ENCODE measurements at regions not wholly inside any gene's neighbourhood (a gene's known extent, or its start where the extent isn't known, plus 50 kb on each side); places are given as distances from the start of the nearest gene placed in this dataset.
A peak's percentile ranks its signal among the peaks of the same experiment; 100 is the strongest.

DNA sequence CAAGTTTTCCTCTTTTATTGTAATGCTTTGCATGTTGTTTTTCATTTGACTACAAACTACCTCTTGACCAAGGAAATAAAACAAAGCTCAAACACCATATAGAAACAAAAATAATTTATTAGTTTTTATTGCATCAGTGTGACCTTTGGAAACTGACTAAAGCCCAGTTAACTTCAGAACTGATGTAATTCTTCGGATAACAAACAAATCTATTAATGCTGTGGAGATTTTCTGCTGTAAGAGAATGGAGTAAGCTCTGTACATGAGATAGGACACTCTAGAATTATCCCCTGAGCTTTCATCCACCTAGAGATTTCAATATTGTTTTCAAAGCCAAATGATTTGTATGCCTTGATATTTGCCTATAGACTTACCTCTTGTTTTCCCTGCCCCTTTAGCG lies 154.0 kb upstream of the KCNK2 start:
- DNase-seq (ENCODE audit: low spot score) = no peak

DNA sequence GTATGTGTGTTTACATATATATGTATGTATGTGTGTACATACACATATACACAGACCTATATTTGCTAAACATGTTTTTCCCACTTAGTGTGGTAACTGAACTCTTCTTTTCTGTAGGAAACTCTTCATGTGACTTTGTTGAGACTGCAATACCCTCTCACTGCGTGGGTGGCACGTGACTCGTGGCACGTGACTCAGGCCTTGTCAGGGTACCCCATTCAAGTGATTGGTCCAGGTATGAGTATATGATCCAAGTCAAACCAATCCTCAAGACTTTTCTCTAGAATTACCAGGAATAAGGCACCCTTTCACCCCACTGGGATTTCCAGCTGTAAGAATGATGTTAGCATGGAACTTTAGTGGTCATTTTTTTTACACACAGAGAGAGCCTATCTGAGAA lies 149.2 kb upstream of the KCNK2 start:
- no peak for DNase-seq (ENCODE audit: low spot score)

DNA sequence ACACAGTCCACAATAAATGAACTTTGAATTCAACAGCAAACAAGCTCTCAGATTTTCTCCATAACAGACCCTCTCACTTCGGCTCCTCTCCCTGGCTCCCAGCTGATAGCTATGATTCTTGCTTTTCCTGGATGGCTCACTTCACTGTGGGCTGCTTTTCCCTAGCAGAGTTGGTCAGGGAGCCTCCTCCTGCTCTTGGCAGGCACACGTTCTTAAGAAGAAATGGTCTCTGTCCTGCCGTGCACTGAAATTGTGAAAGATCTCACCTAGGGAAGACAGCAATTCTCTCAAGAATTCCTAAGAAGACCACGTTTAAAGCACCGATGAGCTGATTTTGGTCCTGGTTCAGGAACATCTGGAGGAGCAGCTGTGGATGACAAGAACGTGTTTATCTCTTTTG lies 148.5 kb upstream of the KCNK2 start:
- DNase-seq (ENCODE audit: low spot score) = peak; percentile 40

DNA sequence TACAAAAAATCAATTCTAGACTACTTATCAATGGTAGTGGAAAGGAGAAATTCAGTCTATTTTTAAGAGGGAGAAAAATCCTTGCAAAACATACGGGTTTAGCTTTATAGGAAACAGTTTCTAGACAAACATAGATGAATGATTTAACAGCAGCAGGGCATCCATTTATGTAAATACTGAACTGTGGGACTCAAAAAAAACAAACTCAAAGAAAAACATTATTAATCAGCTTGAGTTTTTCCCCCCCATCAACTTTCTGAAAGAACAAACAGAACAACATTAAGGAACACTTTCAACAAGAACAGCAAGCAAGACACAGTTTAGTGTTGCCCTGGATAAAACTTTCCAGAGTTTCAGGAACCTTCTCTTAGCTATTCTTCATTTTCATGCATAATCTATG lies 147.3 kb upstream of the KCNK2 start:
- DNase-seq (ENCODE audit: low spot score) = no peak

DNA sequence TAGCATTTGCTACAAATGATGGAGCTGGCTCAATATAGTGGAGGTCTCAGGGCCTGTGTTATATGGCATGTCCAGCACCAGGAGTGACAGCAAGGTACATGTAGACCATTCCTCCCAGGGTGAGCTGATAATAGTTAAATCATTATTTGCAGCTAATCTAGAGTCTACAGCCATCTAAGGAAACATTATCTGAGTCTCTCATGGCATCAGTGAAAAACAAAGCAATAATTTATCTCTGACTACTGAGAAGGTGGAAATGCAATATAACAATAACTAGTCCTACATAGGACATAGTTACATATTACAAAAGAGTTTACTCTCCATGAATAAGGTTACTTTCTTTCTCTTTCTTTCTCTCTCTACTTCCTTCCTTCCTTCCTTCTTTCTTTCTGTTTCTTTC lies 143.4 kb upstream of the KCNK2 start:
- no peak for DNase-seq (ENCODE audit: low spot score)

DNA sequence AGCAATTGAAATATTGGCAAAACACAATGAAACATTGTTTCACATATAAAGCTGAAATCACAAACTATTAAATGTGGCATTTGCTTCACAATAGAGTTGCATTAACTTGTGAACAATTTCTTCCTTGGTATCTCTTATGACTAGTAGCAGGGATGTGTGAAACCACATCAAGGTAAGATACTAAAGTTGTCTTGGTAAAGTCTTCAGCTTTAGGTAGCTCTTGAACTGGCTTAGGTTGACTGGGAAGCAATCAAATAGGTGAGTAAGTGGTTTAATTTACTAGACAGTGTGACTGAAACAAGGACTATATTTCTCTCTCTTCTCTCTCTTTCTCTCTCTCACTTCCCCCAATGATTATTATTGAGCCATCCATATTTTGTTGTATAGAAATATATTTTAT lies 141.5 kb upstream of the KCNK2 start:
- no peak for DNase-seq (ENCODE audit: low spot score)

DNA sequence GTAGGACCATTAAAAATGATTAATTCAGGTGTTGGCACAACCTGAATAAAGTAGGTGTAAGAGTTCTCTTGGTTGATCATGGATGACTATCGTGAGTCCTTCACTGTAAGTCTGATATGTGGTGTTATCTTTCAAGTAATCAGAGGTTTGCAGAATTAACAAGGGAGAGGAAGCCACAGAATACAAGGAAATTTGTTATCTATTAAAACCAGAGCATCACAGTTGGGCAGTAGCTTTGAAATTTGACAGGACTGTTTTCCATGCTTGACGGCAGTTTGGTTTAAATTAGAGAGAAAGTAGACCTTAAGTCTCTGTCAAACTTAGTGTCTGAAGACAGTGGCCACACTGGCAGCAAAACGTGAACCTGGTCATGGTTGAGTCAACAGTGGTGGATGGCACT lies 139.5 kb upstream of the KCNK2 start:
- no peak for DNase-seq (ENCODE audit: low spot score)

DNA sequence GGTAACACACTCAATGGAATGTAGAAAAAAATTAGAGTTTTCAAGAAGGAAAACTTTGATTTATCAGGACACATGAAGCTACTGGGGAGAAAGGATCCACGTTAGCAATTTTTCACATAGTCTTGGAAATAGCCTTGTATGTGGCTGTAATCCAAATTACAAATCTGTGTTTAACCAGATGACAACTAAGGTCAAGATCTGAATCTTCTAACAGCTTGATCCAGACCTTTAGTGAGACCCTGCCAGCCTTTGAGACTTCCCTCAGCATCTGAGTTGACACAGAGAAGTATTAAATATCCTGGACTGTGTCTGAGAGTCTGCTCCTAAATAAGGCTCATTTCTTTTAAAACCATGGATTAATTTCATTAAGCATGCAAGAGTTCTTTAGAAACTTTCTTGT lies 135.9 kb upstream of the KCNK2 start:
- no peak for DNase-seq (ENCODE audit: low spot score)

DNA sequence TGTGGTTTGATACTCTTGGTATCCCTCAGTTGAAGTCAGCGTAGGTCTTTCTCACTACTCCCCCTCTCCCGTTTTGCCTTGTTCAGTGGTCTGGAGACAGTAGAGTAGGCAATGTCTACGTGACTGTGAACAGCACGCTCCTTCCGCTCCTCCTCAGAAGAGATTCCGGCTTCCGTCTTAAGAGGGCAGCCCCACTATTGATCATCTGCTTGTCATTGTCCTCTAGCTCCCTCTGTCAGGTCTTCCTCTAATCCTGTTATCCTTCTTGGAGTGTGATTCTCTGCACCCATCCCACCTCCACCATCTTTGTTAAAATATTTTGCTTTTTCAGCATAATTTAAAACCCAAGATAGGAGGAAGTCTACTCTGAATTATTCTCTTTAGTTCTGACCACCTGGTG lies 129.9 kb upstream of the KCNK2 start:
- DNase-seq (ENCODE audit: low spot score) = no peak

DNA sequence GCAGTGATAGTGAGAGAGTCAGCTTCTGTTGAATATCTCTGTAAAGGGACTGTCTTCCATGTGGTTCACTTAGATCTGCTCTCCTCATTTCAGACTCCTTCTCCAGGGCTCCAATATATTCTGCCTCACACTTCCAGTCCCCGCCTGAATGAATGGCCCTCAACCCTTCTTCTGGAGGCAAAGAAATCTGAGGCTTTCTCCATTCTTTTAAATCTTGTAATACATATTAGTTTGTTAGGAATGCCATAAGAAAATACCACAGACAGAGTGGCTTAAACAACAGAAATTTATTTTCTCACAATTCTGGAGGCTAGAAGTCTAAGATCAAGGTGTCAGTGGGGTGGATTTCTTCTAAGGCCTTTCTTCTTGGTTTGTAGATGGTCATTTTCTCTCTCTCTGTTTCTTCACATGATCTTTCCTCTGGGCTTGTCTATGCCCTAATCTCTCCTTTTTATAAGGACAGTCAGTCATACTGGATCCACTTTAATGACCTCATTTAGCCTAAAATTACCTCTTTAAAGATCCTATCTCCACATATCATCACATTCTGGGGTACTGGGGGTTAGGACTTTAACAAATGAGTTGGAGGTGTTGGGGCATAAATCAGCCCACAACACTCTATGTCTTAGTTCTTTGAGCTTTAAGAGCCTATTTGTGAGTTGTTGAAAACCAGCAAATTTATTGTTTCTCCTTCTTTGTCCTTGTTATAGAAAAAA lies 128.5 kb upstream of the KCNK2 start:
- no peak for DNase-seq (ENCODE audit: low spot score)

DNA sequence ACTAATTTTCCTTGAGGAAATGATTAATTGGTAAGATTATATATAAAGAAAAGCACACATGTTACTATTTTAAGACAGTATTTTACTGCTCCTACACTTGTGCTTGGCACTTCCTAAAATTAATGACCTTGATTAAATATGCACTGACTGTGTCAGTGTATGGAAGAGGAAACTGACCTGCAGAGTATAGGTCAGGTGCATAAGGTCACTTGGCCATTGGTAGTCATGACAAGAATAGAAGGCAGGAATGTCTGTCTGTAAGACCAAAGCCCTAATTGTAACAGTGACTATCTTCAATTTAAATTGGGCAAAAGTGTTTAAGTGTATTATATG lies 128.0 kb upstream of the KCNK2 start:
- DNase-seq (ENCODE audit: low spot score) = no peak

DNA sequence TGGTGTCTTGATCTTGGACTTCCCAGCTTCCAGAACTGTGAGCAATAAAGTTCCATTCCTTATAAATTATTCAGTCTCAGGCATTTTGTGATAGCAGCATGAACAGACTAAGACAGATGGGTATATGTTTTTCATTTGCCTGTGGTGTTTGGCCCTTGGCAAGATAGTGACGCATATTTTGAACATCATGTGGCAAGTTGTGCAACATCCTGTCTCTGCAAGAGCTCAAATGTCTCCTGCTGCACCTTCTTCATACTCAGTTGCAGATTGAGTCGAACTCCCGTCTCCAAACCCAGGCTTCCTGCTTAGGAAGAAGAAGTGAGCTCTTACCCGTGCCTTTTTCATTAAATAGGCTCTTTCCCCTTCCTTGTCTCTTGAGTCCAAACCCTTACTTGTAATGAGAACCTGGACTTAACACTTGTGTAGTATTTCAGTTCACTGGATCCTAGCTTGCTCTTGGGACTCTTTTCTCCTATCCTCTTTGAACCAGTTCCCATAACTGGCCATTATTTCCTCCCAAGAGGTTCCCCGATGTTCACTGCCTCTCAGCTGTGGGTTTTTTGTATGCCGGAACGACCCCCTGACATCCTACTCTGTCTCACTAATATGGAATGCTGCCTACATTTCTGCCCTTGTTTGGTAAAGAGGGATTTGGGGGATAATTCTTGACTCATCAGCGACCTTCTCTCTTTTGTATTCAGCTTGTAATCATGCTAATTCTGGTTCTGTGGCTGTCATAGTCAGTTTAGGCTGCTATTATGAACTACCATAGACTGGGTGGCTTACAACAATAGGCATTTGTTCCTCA lies 125.0 kb upstream of the KCNK2 start:
- DNase-seq (ENCODE audit: low spot score) = peak; percentile 81

DNA sequence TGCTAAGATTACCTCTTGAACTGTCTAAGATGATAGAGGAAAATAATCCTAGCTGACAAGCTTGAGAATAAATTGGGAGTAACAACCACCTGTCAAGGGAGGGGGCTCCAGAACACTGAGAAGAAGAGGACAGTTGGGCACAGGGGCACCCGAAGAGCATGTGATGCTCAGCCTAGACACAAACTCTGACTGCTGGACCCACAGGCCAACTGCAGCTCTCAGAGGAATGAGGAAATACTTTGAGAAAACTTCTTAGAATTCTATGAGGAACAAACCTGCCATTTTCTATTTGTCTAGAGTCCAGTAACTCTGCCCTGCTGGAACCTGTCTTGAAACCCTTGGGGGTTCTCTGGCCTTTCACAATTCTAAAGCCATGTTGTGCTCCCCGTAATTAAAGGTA lies 124.1 kb upstream of the KCNK2 start:
- no peak for DNase-seq (ENCODE audit: low spot score)

DNA sequence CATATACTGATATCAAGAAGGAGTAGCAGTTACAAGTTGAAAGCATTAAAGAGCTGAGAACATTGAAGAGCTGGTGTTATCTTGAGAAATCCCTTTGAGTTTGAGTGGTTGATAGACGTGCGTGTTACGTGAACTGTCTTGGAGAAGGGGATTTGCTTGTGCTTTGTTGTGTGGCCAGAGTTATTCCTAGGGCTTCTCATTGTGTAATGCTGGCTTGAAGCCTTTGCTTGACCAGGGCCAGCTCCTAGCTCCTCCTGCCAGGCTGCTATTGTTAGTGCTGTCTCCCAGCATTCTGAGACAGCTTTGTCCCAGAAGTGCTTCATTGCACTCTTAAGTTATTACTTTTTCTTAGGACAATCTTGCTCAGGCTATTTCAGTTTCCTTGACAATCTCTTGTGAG lies 116.2 kb upstream of the KCNK2 start:
- DNase-seq (ENCODE audit: low spot score) = peak; percentile 74

DNA sequence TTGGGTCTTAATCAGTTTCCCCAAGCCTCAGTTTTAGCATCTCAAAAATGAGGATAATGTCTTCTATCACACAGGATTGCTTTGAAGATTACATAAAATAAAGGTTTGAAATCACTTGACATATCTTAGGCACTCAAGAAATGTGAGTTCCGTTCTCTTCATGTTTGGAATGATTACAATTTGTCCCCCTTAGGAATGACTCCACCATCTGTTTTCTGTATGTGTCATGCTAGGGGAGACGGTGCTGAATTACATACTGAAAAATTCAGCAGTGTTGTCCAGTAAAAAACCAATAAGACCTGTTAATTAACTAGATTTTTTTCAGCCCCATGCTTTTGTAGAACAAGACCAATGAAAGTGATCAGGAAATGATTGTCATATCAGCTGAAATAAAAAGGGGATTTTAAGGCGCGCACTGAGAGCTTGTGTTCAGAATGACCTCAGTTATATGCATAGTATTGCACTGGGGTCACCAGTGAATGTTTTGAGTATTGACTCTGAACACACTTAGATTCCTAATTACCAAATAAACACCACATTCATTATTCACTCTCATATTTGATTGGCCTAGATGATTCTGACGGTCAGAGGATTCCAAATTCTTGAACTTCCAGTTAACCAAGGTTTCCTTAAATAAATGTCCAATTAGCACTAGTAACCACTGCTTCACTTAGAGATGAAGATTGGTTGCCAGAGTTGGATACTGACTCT lies 114.5 kb upstream of the KCNK2 start:
- DNase-seq (ENCODE audit: low spot score) = peak; percentile 48

DNA sequence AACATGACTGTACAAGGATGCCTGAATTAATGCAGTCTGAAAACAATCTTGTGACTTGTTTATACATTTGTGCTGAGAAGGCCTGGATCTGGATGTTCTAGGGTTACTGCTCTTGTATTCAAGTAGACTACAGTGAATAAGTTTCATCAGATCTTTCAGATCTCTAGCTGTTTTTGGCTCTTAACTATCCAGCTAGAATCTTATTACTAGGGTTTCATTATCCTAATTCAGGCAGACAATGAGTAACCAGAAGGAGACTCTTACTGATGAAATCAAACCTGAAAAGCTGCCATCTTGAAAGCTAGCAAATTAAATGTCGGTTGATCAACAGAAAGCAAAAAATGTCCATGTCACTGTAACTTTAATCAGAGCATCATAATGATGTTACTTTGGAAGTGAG lies 112.5 kb upstream of the KCNK2 start:
- DNase-seq (ENCODE audit: low spot score) = no peak

DNA sequence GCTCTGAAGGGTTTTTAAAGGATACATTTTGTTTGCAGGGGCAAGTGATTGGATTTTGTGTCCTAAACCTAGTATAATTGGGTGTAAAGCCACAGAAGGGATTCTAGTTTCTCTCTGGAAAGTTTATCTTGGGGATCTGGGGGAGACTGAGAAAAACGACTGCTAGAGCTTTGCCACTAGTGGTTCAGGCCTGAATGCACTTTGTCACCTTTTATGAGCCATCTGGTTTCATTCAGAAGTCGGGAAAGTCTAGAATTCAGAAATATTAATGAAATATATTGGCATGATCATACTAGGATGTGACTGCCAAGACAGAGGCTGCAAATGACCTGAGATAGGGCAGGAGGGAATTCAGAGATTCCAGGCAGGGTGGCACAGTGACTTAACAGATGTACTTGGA lies 111.5 kb upstream of the KCNK2 start:
- no peak for DNase-seq (ENCODE audit: low spot score)

DNA sequence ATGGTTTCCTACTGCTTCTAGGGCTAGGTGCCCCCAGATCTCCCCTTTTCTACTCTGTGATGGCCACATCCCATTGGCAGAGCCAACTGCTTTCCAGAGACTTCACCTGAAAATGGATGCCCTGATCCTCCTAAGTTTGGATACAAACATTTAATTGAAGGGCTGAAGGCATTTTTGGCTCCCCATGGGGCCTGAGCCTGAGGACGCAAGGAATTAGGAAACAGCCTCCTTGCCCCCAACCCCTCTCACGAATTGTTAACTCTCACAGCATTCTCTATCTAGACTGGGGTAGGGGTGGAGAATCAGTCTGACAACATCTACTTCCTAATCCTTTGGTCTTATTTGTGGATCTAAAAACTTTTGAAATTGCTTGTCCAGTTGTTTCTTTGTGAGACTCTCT lies 108.5 kb upstream of the KCNK2 start:
- DNase-seq (ENCODE audit: low spot score) = no peak

DNA sequence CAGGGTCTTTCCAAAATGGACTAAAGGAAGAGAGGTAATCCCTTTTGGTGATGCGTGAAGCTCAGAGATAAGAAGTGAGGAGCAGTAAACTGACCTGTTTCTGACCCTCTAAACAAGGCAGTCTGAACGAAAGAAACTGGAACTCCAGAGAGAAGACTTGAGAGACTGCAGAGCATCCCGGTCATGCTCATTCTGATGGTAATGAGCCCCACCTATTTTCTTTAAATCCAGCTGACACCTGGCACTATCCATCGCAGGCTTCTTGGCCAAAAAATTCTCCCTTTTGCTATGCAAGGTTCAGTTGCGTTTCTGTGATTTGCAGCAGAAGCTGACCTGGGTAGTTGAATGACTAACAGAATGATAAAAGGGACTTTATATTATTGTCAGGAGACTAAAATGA lies 105.9 kb upstream of the KCNK2 start:
- DNase-seq (ENCODE audit: low spot score) = no peak

DNA sequence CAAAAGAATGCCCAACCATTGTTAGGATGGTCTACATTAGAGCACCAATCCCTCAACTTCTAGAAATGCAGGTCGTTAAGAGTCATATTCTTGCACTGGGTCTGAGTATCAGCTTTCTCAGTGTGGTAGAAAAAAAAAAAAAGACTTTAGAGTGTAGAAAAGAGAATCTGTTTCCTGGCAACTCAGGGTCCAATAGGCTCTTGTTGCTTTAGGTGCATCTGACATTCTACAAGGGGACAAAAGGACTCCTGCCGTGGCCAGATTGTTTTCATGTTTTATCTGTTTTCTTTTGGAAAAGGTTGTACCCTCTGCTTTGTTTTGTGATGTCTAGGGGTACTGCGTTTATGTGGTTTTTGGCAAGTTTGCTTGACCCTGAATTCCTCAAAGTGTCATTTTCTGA lies 105.4 kb upstream of the KCNK2 start:
- DNase-seq (ENCODE audit: low spot score) = no peak

DNA sequence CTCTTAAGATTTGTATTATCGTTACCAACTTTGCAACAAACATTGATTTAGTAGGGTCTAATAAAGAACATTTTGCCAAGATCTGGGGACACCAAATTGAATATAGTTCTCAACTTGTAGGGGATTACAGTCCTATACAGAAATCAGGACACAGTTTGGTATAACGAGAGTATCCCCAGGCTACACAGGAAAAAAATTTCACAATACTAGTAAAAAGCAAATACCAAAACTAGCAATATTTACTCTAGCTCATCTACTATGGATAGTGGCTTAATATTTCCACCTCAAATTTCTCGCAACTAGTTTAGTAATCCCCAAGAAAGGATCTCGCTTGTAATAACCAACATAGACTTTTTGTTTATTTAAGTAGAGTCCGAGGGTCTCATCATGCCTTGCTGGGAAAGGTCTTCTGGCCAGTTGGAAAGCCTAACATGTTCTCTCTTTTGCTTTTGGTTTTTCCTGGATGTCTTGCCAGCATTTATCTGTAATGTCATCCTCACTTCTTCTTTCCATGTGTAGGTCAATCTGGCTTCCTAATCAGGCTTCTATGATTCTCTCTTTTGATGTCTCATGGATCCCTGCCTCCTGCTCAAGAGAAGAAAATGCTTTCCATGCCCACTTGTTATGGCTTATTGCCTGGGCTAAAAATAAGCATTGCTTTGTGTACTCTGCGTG lies 104.7 kb upstream of the KCNK2 start:
- DNase-seq (ENCODE audit: low spot score) = no peak

DNA sequence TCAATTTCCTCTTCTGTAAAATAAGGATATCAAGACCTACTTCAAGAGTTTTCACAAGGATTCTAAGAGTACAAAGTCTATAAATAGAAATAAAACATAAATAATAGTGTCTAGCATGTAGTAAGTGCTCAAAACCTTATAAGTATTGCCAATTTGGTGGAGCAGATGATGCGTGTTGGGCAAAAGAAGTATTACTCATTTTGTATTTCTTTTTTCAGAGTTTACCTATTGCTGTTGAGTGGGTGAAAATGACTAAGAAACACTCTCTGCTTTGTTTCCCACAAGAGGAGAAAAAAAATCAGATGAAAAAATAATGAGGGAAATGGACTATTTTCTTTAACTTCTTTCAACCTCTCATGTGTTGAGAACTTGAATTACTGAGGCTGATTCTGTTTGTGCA lies 103.3 kb upstream of the KCNK2 start:
- DNase-seq (ENCODE audit: low spot score) = no peak

DNA sequence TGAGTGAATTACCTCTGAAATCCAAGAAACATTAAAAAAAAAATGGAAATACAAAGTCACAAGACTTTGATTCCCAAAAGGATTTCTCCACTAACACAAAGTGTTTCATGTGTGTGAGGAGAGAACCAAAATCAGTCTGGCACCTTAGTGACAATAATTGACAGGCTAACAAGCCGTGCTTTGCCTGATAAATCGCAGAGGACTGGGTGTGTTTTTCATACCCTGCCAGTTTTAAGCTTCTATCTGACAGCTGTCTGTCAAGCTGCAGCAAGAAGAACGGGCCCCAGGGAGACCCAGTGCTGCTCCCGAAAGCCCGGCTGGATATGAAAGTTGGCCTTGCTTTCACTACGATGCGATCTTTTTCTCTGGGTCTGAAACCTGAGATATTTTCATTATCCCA lies 101.6 kb upstream of the KCNK2 start:
- no peak for DNase-seq (ENCODE audit: low spot score)

Data from GM03348 (cell line).